ENCODE measurements at regions not wholly inside any gene's neighbourhood (a gene's known extent, or its start where the extent isn't known, plus 50 kb on each side); places are given as distances from the start of the nearest gene placed in this dataset.

DNA sequence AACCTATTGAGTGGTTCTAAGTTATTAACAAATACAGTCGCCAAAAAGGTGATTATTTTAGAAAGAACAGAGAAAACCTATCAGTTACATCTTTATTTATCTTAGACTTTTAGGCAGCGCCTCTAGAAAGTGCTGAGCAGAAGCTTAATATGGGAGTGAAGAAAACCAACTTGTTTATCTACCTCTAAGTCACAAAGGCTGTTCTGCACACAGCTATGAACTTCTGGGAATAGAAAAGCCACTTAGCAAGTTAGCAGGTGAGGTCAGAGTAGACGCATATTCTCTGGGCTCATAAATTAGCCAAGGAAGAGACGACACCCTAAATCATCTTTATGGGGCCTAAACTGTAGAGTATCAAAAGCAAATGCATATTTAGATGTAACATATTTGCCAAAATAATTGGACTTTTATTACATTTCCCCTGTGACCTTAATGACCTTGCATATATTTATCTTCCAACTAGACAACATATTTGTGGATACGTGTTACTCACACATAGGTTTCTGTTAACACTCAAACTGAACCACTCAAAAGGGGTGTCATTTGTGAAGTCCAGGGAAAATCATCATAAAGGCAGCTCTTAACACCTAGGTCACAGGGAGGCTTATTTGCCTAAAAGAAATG, 267.1 kb downstream of the ADGB start:
- no peak for DNase-seq (ENCODE audit: low spot score)

DNA sequence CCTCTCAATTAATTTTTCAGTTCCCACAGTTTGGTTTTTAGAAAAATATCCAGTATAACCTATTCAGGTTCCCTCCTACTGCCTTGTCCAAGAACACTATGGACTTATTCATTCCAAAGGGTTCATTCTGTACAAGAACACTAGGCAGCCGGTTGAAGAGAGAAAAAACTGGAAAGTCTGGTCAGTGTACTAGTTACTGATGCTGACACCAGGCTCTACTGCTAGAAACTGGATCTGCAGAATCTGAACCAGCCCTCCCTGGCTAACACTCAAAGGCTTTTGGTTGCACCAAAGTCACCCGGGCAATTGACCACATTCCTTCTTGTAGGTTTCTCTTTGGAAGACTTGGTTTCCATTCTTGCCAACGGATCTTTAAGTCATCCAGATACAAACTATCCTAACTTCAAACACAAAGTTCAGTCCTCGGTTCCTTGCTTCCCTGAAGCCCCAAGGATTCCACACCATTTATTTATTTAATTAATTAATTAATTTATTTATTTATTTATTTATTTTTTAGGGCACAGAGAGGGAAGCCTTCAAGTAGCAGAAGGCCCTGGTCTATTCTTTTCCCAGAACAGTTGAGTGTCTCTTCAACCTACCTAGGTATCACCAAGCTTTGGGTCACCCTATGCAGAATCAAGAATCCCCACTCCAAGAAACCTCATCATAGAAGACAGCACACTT, 268.1 kb downstream of the ADGB start:
- DNase-seq (ENCODE audit: low spot score) = no peak

DNA sequence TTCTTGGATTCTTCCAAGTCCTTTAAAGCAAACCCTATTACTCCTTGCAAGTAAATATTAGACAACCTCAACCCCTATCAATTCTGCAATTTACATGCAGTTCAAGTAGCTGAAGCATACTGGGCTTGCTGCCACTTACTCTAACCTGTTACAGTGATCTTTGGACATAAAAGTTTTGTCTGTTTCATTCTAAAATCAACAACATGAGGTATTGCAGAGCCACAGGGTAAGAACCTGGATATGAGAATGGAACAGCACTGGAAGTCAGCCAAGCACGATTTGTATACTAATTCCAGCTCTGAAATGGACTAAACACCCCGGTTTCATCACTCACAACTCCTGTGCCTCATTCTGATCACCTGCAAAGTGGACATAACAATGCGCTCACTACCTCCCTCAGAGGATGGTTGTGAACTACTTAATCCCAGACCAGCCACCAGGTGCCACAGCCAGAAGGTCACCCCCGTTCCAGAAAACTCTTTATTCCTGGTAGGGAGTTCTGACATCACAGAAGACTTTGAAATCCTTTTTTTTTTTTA, 270.0 kb downstream of the ADGB start:
- DNase-seq (ENCODE audit: low spot score) = no peak

DNA sequence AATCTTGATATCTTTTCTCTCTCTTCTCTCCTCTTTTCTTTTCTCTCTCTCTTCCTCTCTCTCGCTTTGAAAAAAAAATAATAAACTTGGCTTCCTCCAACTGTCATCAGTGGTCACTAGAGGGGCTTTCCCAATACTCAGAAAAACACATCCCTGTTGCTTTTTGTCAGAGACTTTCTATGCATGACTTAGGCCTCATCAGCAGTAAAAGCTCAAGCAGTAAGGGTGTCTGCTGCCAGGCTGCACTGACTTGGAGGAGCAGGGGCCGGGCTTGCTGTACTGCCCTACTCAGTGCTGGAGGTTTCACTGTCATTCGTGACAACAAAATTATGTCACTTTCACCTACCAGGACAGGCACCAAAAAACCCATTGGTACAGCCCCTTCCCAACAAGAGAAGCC, 272.0 kb downstream of the ADGB start:
- no peak for DNase-seq (ENCODE audit: low spot score)

DNA sequence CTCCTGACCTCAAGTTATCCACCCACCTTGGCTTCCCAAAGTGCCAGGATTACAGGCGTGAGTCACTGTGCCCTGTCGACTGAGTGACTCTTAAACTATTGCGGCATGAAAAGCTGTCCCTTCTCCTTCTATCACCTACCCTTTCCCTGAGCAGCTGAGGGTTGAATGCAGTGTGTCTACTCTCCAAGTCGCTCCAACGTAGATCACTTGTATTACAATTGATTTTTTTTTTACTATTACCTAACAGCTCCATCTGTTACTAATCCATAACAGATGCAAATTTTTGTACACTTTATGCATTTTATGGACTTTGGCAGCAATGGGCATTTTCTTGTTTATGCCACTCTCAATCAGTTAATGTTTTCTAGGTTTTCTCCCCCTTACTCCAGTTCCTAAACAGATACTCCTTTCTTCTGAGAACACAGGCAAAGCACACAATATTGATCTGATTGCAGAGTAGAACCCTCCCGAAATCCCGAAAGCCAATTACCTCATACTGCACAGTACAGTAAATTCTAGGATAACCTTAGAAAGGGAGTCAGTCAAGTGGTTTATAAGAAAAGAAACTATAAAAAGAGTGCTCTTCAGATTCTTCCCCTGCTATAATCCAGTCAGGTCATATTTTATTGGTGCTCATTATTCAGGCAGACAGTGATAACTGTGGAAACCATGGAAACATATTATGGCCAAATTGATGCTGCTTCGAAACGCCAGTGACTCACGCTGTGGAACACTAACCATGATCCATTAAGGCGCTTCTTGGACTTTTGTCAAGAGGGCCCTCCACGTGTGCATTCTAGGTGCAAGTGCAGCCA, 273.0 kb downstream of the ADGB start:
- DNase-seq (ENCODE audit: low spot score) = no peak

DNA sequence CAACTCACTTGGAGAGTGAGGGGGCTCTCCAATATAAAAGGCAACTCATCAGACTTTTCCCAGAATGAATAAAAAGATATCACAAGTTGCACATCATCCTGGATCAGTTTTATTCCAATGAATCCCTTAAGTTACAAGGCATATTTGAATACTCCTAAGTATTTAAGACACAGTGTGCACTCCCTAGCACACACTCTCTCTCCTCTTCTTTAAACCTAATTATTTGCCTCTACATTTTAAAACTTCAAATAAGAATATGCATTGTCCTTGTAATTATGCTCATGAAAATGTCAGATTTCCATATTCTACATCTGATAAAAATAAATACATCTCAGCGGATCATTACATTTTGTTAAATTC, 273.6 kb downstream of the ADGB start:
- no peak for DNase-seq (ENCODE audit: low spot score)

DNA sequence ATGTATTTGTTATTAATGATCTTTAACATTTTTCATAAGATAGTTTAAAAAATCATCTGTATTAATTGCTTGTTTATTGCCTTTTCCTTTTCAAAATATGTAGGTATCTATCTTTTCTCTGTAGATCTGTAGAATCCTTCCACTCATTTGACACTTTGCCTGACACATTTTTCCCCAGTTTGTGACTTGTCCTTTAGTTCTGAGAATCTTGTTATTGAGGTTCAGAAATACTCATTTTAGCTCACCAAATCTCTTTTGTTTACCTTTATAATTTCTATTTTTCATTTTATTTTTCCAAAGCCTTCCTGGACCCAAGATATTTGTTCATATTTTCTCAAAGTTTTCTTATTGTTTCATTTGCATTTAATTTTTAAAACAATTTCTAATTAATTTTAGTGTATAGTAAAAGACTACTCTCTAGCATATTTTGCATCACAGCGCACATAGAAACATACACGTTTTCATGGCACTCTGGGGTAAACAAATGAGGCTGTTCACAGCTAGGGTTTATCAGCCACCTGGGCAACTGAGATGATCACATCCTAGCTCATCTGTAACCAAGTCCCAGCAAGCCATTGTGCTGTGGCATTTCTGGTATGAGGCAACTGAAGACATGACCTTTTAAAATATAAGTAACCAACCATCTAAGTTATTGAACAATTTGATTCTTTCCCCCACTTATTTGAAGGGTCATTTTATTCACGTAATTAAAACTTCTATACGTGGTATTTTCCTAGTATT, 275.7 kb downstream of the ADGB start:
- no peak for DNase-seq (ENCODE audit: low spot score)

DNA sequence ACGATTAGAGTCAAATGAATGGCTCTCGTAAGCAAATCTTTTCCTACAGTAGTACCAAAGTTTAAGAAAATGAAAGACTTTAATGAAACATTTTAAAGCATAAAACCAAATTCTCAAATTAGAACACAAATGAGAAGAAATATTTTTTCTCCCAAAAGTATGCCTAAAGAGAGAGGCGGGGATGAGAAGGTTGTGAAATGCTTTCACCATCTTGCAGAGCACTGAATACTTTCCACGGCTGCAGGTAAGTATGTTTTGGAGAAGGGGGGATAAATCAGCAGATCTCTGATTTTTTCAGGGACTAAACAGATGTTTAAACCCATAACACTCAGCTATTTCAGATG, 277.1 kb downstream of the ADGB start:
- DNase-seq (ENCODE audit: low spot score) = no peak

DNA sequence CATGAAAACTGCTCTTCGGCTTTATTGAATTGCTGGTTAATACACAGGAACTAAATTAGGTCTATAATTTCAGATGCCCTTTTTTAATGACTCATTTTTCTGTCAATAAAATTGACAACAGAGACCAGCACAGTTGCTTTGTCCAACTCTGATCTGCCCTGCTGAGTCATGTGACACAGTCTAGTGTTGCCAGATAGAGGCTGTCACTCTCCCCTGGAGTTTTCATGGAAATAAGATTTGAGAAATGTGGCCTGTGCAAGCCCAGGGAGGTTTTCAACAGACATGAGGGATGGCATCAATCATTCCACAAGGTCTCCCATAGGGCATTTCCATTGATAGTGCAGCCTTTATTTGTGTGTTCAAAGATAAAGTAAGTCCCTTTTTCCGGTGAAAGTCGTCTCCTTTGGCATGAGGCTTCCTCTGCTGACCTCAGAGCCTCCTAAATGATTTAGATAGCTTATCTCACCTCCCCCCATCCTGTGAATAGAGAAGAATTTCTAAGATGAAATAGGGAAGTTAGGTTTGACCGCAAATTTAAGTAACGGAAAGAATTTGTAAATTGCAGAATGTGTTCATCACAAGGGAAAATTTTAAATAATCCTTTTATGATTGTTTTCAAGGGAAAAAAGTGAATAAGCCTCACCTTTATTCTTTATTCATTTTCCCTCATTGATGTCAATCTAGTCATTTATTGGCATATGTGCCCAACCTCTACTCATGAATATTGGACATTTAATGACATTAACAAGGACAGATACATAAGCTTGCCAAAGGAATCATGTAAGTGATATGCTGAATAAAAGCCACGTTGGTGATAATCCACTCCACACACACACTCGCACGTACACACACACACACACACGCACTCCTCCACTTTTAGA, 277.7 kb downstream of the ADGB start:
- no peak for DNase-seq (ENCODE audit: low spot score)

DNA sequence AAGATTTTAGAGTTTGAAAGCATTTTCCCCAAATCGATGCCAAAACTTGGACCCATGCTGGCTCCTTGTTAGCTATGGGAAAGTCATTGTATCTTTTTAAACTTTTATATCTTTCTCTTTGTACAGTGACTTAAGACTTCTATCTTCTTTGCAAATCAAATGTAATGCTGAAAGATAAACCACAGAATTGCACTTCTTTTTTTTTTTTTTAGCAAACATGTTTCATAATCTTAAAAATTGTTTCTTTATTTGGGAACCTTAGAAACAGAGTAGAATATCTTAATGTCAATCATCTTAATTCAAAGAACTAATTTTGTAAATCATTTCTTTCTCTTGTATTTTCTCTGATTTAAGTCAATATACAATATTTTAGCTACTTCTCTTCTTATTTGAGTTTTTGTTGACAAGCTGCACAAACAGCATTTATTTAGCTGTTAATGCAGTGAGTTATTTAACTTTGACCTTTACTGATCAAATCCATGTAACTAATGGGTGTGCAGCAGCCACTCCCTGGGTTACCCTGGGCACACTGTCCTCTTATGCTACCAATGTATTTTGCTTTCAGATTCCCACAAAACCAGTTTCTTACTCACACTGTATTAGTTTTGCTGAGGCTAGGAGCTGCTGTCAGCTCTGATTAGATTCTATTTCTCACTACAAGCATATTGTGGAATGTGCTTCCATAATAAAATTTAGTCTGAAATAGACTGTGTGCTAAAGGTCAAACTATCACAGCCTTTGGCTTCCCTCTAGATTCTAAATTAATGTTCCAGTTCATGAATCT, 279.6 kb downstream of the ADGB start:
- no peak for DNase-seq (ENCODE audit: low spot score)

DNA sequence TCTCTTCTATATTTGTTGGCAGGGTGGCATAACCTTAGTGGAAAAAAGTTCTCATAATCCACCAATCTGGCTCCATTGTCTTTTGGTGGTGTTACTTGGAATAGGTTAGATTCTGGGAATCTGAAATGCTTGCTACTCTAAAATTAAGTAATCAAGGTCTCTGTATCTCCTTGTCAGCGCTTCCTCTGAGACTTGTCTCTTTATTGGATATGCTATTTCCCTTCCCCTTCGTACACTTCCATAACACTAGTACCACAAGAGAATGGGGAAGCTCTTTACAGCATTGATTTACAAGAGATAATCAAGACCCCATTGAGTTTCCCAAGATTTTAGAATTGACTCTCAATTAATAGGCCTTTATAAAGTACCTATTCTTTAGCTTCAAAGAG, 280.2 kb downstream of the ADGB start:
- no peak for DNase-seq (ENCODE audit: low spot score)

DNA sequence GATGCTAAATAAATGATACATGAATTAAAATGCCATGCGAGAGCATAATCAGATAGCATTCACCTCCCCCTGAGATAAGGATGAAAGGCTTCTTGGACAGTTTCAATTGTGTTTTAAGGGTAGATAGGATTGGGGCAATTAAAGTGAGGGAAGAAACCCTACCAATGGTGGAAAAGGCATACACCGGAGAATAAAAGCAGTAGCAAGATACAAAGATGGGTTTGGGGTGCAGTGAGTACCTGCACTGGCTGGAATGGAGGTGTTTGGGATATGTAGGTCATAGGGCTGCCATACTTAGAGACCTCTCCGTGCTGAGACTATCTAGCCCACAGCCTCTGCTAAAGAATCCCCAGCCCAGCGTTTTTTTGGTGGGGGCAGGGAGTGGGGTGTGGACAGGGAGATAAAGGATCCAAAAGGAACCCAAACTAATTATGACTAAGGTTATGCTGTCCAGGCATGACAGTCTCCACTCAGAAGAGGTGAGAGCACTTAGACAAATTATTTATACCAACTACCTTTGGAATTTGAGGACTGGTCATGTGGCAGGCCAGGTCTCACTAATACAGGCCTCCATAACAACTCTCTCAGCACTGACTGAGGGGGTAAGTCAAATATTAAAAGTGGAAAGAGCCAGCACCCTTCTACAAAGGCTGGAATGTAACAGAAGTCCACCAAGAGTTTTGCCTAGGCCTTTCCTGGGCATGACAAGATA, 280.8 kb downstream of the ADGB start:
- DNase-seq (ENCODE audit: low spot score) = no peak

DNA sequence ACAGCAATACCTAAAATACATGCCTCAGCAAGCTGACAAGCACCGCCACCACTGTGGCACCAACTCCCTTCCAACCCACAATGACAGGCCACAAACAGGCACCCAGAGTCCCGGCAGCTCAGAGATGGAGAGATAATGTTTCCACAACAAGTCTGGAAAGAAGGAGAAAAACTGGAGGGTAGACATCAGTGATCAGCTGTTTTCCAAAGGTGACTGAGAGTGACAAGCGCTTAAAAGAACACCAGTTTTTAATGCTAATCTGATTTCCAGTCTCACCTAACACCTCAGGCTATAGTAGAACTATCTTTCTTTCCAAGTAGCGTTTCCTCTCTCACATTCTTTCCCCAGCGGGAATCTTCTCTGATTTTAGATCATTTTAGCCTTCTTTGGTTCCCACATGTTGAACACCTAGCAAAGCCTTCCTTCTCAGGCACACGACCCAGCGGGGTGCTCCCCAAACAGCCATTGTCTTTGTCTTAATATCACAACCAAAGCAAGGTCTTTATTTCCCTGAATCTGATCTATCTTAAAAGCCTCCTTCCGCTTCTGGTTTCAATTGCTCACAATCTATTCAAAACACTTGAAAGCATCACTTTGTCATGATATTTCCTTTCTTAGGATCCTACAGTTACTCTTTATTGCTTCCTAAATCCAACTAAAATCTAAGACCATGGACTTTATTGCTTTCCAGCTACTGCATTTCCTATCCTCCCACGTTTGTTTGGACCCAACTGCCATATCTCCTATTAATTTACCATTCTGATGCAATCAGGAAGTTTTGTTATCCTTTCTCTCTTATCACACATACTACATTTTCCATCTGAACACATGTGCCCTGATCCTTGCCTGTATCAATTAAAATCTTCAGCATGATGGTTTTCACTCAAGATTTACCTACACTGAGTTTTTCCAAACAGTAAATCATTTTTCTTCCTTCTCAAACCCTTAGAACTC, 282.7 kb downstream of the ADGB start:
- no peak for DNase-seq (ENCODE audit: low spot score)

DNA sequence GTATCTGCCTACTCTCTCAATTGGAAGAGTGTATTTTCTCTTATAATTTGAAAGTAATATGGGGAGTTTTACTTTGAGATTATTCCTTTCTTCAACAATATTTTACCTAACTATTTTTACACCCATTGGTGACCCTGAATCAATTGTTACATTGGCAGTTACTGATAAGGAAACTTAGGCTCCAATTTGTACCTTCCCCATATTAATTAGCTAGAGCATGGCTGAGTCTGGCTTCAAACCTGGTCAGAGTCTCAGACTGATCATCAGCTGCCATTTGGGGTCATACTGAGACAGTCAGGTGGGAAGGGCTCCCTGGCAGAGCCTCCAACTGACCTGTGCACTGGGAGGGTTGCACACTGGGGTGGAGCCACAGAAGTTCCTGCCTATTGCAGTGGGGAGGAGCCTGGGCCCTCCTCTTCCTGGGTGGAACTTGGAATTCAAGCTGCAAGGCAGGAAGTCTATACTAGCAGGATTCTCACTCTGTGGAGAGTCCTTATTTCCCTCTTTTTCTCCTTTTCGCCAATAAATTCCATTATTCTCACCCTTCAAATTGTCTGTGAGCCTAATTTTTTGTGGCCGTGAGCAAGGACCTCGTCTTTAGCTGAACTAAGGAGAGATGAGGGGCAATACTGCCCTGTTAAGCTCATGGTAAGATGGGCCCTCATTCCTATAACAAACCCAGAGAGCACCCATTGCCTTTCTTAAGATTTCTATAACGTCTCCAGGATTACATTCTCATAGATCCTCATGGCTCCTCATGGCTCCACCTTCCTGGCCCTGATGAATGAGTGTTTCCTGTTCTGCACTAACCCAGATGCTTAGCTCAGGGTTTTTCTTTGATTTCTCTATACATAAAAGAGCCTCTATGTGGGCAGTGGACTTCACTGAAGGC, 285.1 kb downstream of the ADGB start:
- no peak for DNase-seq (ENCODE audit: low spot score)

DNA sequence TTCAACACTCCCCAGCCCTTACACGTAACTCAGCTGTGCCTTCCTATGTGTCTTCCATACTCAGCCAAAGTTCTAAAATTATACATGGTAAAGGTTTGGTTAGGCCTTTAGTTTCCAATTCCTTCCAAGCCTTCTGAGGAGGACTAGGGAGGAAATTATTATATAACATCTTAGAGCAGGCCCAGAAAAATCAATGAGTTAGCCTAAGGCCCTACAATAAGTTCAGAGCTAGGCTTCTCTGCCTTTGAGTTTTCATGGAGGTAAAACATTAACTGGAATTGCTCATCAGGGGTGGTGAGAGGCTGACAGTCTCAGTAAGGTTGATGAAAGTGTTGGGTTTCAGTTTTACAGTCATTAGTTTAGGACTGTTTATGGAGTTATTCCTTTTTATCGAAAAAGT, 286.0 kb downstream of the ADGB start:
- DNase-seq (ENCODE audit: low spot score) = no peak

DNA sequence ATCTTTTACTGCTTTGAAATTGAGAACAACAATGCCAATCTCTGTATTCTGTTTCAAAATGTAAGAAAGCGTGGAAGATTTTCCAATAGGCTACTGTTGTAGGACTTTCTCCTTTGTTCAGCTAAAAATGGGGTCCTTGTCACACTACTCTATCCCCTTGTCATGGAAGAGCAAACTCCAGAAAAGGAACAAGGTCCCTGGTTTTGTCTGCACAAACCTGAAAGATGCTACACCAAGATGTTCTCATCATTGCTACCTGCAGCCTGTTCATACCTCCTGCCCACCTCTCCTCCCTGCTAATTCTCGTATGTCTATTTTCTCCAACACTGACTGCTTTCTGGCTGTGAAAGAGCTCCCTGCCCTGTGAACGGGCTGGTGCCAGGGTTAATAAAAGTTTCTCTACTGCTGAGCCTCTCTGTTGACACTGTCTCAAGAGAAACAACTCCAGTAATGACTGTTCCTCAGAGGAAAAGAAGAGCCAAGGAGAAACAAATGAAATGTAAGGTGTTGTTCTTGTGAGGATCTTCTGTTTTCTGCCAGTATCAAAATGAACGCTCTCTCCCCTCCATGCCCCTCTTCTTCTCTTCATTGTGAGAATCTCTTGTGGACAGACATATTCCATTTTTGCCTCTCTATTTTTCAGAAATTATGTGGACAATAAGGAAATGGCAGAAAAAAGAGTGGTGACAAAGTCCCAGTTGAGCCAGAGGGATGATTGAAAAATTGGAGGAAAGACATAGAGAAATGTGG, 287.1 kb downstream of the ADGB start:
- no peak for DNase-seq (ENCODE audit: low spot score)

Data from putamen (tissue), 1 donor.